ENCODE measurements at regions not wholly inside any gene's neighbourhood (a gene's known extent, or its start where the extent isn't known, plus 50 kb on each side); places are given as distances from the start of the nearest gene placed in this dataset.

DNA sequence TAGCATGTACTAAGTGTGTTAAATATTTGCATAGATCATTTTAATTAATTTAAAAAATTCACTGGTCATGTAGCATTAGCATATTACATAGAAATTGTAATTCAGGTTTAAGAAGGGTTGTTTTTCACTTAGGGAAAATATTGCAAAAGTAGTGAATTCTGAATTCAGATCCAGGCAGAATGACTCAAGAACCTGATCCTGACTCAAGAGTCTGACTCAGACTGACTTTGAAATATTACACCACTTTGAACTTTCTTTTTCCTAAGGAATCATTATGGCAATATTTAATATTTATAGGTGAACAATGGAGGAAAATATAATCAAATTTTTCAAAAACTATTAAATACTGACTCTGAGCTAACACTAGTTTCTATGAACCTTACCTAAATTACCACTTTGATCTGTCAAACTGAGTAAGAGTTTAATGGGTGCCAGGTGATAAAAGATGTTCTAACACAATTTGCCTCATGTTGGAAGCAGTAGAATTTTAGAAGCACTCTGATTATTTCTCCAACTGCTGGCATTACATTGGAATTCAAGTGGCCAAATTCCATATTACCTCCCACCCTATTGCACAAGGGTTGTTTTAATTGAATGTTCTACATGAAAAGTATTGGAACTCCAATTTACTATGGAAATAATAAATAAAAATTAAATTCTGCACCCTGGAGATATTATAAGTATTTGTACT, 261.6 kb downstream of the SLITRK1 start:
- Histone ChIP-seq H4K91ac (ENCODE audit: low read depth, low read length, poor library complexity) (no peak overlapping the region), H3K18ac (ENCODE audit: low read length) (no peak overlapping the region), H2BK5ac (ENCODE audit: low read length) (no peak overlapping the region), H3K4ac (ENCODE audit: low read length) (no peak overlapping the region), H3K27ac (replicated peaks; ENCODE audit: low read length) (no peak overlapping the region), H2AFZ (ENCODE audit: low read length) (no peak overlapping the region), H3K9ac (ENCODE audit: low read depth, low read length, poor library complexity) (no peak overlapping the region), H2BK120ac (ENCODE audit: low read depth, low read length) (no peak overlapping the region), H2BK15ac (ENCODE audit: low read length) (no peak overlapping the region), H3K36me3 (replicated peaks in 1 of 2; ENCODE audit: control insufficient read depth in 2 of 2, insufficient read depth in 2 of 2, low read length in 2 of 2) (no peaks in the 10 kb centered on the region), H2BK12ac (ENCODE audit: low read length) (no peak overlapping the region), H3K79me1 (ENCODE audit: low read depth, low read length) (no peaks in the 10 kb centered on the region), H3K4me3 (ENCODE audit: low read length in 2 of 2) (no peak overlapping the region), H3K9me3 (replicated peaks in 1 of 2; ENCODE audit: control insufficient read depth in 2 of 2, insufficient read depth in 1 of 2, low read depth in 1 of 2, low read length in 2 of 2) (no peaks in the 10 kb centered on the region), H2AK5ac (ENCODE audit: low read depth, low read length) (no peak overlapping the region), H4K8ac (ENCODE audit: low read depth, low read length) (no peak overlapping the region), H3K27me3 (ENCODE audit: control insufficient read depth in 3 of 3, insufficient read depth in 3 of 3, low read depth in 1 of 3, low read length in 3 of 3) (no peaks in the 10 kb centered on the region), H3K23ac (ENCODE audit: low read depth, low read length, poor library complexity) (no peak overlapping the region), H3K4me1 (ENCODE audit: control insufficient read depth in 2 of 2, insufficient read depth in 1 of 2, low read depth in 1 of 2, low read length in 2 of 2) (no peaks in the 10 kb centered on the region), H3K14ac (ENCODE audit: low read length) (no peak overlapping the region), H3K4me2 (ENCODE audit: insufficient read depth, low read length, poor library complexity, severe bottlenecking) (no peak overlapping the region)
- DNase-seq (ENCODE audit: low spot score): no peak

DNA sequence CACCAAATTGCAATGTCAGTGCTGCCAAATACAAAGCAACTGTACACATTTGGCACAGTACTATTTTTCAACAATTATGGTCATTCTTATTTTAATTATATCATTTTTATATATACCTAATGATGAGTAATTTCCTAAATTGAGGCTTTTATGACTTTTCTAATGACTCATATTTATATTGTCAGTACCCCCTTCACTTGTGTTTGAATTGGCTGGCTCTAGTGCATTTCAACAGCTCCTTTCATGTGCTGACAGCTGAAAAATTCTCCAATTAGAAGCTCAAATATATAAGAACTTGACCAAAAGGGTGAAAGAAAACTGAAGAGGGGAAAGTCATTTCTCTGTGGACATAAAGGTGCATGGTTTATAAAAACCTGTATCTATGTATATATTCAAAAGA, 263.3 kb downstream of the SLITRK1 start:
- Histone ChIP-seq H2BK12ac (ENCODE audit: low read length) (no peak overlapping the region), H3K4me3 (ENCODE audit: low read length in 2 of 2) (no peak overlapping the region), H2AFZ (ENCODE audit: low read length) (no peak overlapping the region), H3K79me1 (ENCODE audit: low read depth, low read length) (no peaks in the 10 kb centered on the region), H3K14ac (ENCODE audit: low read length) (no peak overlapping the region), H3K9me3 (replicated peaks in 1 of 2; ENCODE audit: control insufficient read depth in 2 of 2, insufficient read depth in 1 of 2, low read depth in 1 of 2, low read length in 2 of 2) (no peaks in the 10 kb centered on the region), H3K4ac (ENCODE audit: low read length) (no peak overlapping the region), H2AK5ac (ENCODE audit: low read depth, low read length) (no peak overlapping the region), H3K27me3 (ENCODE audit: control insufficient read depth in 3 of 3, insufficient read depth in 3 of 3, low read depth in 1 of 3, low read length in 3 of 3) (no peaks in the 10 kb centered on the region), H4K91ac (ENCODE audit: low read depth, low read length, poor library complexity) (no peak overlapping the region), H3K23ac (ENCODE audit: low read depth, low read length, poor library complexity) (no peak overlapping the region), H4K8ac (ENCODE audit: low read depth, low read length) (no peak overlapping the region), H3K4me1 (ENCODE audit: control insufficient read depth in 2 of 2, insufficient read depth in 1 of 2, low read depth in 1 of 2, low read length in 2 of 2) (no peaks in the 10 kb centered on the region), H3K36me3 (replicated peaks in 1 of 2; ENCODE audit: control insufficient read depth in 2 of 2, insufficient read depth in 2 of 2, low read length in 2 of 2) (no peaks in the 10 kb centered on the region), H3K4me2 (ENCODE audit: insufficient read depth, low read length, poor library complexity, severe bottlenecking) (no peak overlapping the region), H2BK5ac (ENCODE audit: low read length) (no peak overlapping the region), H3K27ac (replicated peaks; ENCODE audit: low read length) (no peak overlapping the region), H3K9ac (ENCODE audit: low read depth, low read length, poor library complexity) (no peak overlapping the region), H3K18ac (ENCODE audit: low read length) (no peak overlapping the region), H2BK15ac (ENCODE audit: low read length) (no peak overlapping the region), H2BK120ac (ENCODE audit: low read depth, low read length) (no peak overlapping the region)
- DNase-seq (ENCODE audit: low spot score): no peak

DNA sequence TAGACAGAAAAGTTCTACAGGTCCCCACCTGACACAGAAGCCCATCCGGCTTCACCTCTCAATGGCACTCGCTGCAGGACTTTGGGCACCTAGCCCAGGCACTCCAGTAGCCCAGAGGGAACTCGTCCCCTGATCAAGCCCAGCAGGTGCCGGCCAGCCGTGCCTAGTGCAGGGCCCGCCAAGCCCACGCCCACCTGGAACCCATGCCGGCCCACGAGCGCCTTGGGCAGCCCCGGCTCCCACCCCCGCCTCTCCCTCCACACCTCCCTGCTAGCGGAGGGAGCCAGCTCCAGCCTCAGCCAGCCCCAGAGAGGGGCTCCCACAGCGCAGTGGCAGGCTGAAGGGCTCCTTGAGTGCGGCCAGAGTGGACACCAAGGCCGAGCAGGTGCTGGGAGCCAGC, 268.8 kb downstream of the SLITRK1 start:
- no peak overlapping the region for H2BK12ac ChIP-seq (ENCODE audit: low read length)
- H3K4ac ChIP-seq (ENCODE audit: low read length): no peak overlapping the region
- H3K9me3 ChIP-seq (replicated peaks in 1 of 2; ENCODE audit: control insufficient read depth in 2 of 2, insufficient read depth in 1 of 2, low read depth in 1 of 2, low read length in 2 of 2): no peaks in the 10 kb centered on the region
- H3K79me1 ChIP-seq (ENCODE audit: low read depth, low read length): no peaks in the 10 kb centered on the region
- H2BK120ac ChIP-seq (ENCODE audit: low read depth, low read length): no peak overlapping the region
- DNase-seq (ENCODE audit: low spot score): no peak
- H3K4me2 ChIP-seq (ENCODE audit: insufficient read depth, low read length, poor library complexity, severe bottlenecking): no peak overlapping the region
- no CpG with 5 or more reads among the region's 16 CpGs for WGBS, 2 donors (ENCODE audit: extremely low coverage in 2 of 2, insufficient read length in 2 of 2, insufficient replicate concordance in 1 of 2)
- no peak overlapping the region for H2BK15ac ChIP-seq (ENCODE audit: low read length)
- H2BK5ac ChIP-seq (ENCODE audit: low read length): no peak overlapping the region
- H4K91ac ChIP-seq (ENCODE audit: low read depth, low read length, poor library complexity): no peak overlapping the region
- H3K18ac ChIP-seq (ENCODE audit: low read length): no peak overlapping the region
- H3K9ac ChIP-seq (ENCODE audit: low read depth, low read length, poor library complexity): no peak overlapping the region
- H3K23ac ChIP-seq (ENCODE audit: low read depth, low read length, poor library complexity): no peak overlapping the region
- H3K27me3 ChIP-seq (ENCODE audit: control insufficient read depth in 3 of 3, insufficient read depth in 3 of 3, low read depth in 1 of 3, low read length in 3 of 3): no peaks in the 10 kb centered on the region
- no peak overlapping the region for H3K27ac ChIP-seq (replicated peaks; ENCODE audit: low read length)
- H2AFZ ChIP-seq (ENCODE audit: low read length): no peak overlapping the region
- no peaks in the 10 kb centered on the region for H3K4me1 ChIP-seq (ENCODE audit: control insufficient read depth in 2 of 2, insufficient read depth in 1 of 2, low read depth in 1 of 2, low read length in 2 of 2)
- H3K4me3 ChIP-seq (ENCODE audit: low read length in 2 of 2): no peak overlapping the region
- no peak overlapping the region for H4K8ac ChIP-seq (ENCODE audit: low read depth, low read length)
- H3K14ac ChIP-seq (ENCODE audit: low read length): no peak overlapping the region
- no peak overlapping the region for H2AK5ac ChIP-seq (ENCODE audit: low read depth, low read length)
- H3K36me3 ChIP-seq (replicated peaks in 1 of 2; ENCODE audit: control insufficient read depth in 2 of 2, insufficient read depth in 2 of 2, low read length in 2 of 2): no peaks in the 10 kb centered on the region

DNA sequence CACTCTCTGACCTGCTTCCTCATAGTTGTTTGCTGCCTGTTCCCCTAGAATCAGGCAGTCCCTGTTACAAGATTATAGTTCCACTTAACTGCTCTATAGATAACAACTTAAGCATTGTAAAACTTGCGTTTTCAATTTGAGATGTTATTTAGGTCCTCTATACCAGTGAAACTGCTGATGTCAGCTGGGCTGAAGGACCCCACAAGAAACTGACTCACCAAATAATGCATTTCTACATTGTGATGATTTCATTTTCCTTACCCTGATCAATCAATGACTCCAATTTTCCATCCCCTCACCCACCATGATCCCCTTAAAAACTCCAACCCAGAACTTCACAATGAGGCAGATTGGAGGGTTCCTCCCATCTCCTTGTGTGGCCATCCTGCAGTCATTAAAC, 280.7 kb downstream of the SLITRK1 start:
- H2BK5ac ChIP-seq (ENCODE audit: low read length): no peak overlapping the region
- no peak overlapping the region for H3K14ac ChIP-seq (ENCODE audit: low read length)
- no peak for DNase-seq (ENCODE audit: low spot score)
- no peak overlapping the region for H2AFZ ChIP-seq (ENCODE audit: low read length)
- H3K27me3 ChIP-seq (ENCODE audit: control insufficient read depth in 3 of 3, insufficient read depth in 3 of 3, low read depth in 1 of 3, low read length in 3 of 3): no peaks in the 10 kb centered on the region
- no peak overlapping the region for H2BK12ac ChIP-seq (ENCODE audit: low read length)
- H2AK5ac ChIP-seq (ENCODE audit: low read depth, low read length): no peak overlapping the region
- no peaks in the 10 kb centered on the region for H3K4me1 ChIP-seq (ENCODE audit: control insufficient read depth in 2 of 2, insufficient read depth in 1 of 2, low read depth in 1 of 2, low read length in 2 of 2)
- no peak overlapping the region for H2BK120ac ChIP-seq (ENCODE audit: low read depth, low read length)
- no peaks in the 10 kb centered on the region for H3K36me3 ChIP-seq (replicated peaks in 1 of 2; ENCODE audit: control insufficient read depth in 2 of 2, insufficient read depth in 2 of 2, low read length in 2 of 2)
- H3K9me3 ChIP-seq (replicated peaks in 1 of 2; ENCODE audit: control insufficient read depth in 2 of 2, insufficient read depth in 1 of 2, low read depth in 1 of 2, low read length in 2 of 2): peaks cover 0 to 2% of the 10 kb centered on the region in 2 donors
- H3K4me3 ChIP-seq (ENCODE audit: low read length in 2 of 2): no peak overlapping the region
- no peak overlapping the region for H2BK15ac ChIP-seq (ENCODE audit: low read length)
- no peak overlapping the region for H4K8ac ChIP-seq (ENCODE audit: low read depth, low read length)
- no peak overlapping the region for H3K4me2 ChIP-seq (ENCODE audit: insufficient read depth, low read length, poor library complexity, severe bottlenecking)
- H3K23ac ChIP-seq (ENCODE audit: low read depth, low read length, poor library complexity): no peak overlapping the region
- H3K18ac ChIP-seq (ENCODE audit: low read length): no peak overlapping the region
- no peak overlapping the region for H3K27ac ChIP-seq (replicated peaks; ENCODE audit: low read length)
- no CpG with 5 or more reads among the region's 1 CpG for WGBS, 2 donors (ENCODE audit: extremely low coverage in 2 of 2, insufficient read length in 2 of 2, insufficient replicate concordance in 1 of 2)
- H3K4ac ChIP-seq (ENCODE audit: low read length): no peak overlapping the region
- H3K9ac ChIP-seq (ENCODE audit: low read depth, low read length, poor library complexity): no peak overlapping the region
- H4K91ac ChIP-seq (ENCODE audit: low read depth, low read length, poor library complexity): no peak overlapping the region
- no peaks in the 10 kb centered on the region for H3K79me1 ChIP-seq (ENCODE audit: low read depth, low read length)

Measured in neuronal stem cell (in vitro differentiated cells).